ENCODE measurements at regions not wholly inside any gene's neighbourhood (a gene's known extent, or its start where the extent isn't known, plus 50 kb on each side); places are given as distances from the start of the nearest gene placed in this dataset.

GRCh38 chr3:104896624-104897023, 470.1 kb upstream of the ALCAM start:
- TF ChIP-seq EP300 (conservative IDR thresholded peaks at IDR 0.05; ENCODE audit: poor library complexity, severe bottlenecking): no peak
- TF ChIP-seq POLR2AphosphoS5 (IDR thresholded peaks at IDR 0.05): no peak
- no peak for TF ChIP-seq REST (IDR thresholded peaks at IDR 0.05; ENCODE audit: borderline replicate concordance)
- no peak for TF ChIP-seq CTCF (IDR thresholded peaks at IDR 0.05; ENCODE audit: poor library complexity, severe bottlenecking)
